Activated T-helper 1 cell treated with anti-CD3 and anti-CD28 coated beads, Interleukin-12 subunit alpha, Interleukin-12 subunit beta, Interleukin-2, Interleukin-4 antibody, amounts not matched to agents 30 ng/mL and 10 ng/mL and 1 ng/mL, durations not matched to agents 14 hours and 24 hours and 36 hours (primary cell): ENCODE measurements at regions not wholly inside any gene's neighbourhood (a gene's known extent, or its start where the extent isn't known, plus 50 kb on each side); places are given as distances from the start of the nearest gene placed in this dataset.

Experiments used
- DNase-seq: peaks from one replicate; pipeline ENCODE4 v3.0.0; 2021; ENCODE audit warnings: low spot score
- H3K27ac Mint-ChIP-seq: one replicate; pipeline ENCODE4 v1.8.0; 2021; ENCODE audit warnings: mild to moderate bottlenecking, mixed read lengths
- H3K27me3 Mint-ChIP-seq: one replicate; pipeline ENCODE4 v1.8.0; 2022; ENCODE audit warnings: mild to moderate bottlenecking, moderate library complexity, mixed read lengths; ENCODE audit not compliant: insufficient read depth
- H3K36me3 Mint-ChIP-seq: one replicate; pipeline ENCODE4 v1.8.0; 2021; ENCODE audit warnings: low read depth, mixed read lengths
- H3K4me1 Mint-ChIP-seq: one replicate; pipeline ENCODE4 v1.8.0; 2021; ENCODE audit warnings: low read depth, mixed read lengths
- H3K4me3 Mint-ChIP-seq: one replicate; pipeline ENCODE4 v1.8.0; 2021; ENCODE audit warnings: mild to moderate bottlenecking, moderate library complexity, mixed read lengths
- H3K9me3 Mint-ChIP-seq: one replicate; pipeline ENCODE4 v1.8.0; 2021; ENCODE audit warnings: mixed read lengths
- intact Hi-C: fragments of 100-400 bp; cut with micrococcal nuclease; formaldehyde crosslinking; loops from one replicate; pipeline ENCODE4 v1.15.1; 2024

- H3K27ac Mint-ChIP-seq = no peak overlapping the region
These were observed 531.3 kb downstream of the NTRK2 start for GRCh38 chr9:85200726-85201404.

DNA sequence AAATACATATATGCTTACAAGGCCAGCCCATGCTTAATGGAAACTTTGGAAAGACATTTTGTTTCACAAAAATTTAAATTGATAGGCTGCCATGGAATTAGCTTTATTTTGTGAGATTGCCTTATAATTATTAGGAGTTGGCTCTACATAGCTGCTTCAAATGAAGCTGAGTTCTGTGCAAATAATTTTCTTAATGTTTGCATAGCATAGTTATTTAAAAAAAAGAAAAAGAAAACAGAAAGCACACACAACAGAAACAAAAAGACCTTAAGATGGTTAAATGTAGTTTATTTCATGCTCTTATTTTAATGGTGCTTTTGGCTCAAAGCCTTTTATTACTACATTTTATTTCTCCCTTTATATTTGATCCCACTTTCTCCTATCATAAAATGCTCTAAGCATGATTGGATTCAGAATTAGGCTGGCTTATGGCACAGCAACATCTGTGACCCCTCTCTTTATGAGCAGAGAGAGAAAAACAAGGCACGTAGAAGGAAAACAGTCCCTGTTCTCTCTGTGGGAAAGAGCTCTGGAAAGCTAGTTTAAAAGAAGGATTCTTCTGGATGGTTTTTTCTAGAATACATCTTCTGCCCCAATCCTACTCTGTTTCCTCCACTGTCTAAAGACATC is 530.5 kb downstream of the NTRK2 start:
- no peak for DNase-seq
- intact Hi-C loops = no loop called here
- no peaks in the 10 kb centered on the region for H3K4me1 Mint-ChIP-seq
- no peak overlapping the region for H3K27ac Mint-ChIP-seq
- no peaks in the 10 kb centered on the region for H3K27me3 Mint-ChIP-seq
- no peaks in the 10 kb centered on the region for H3K36me3 Mint-ChIP-seq
- H3K9me3 Mint-ChIP-seq = peaks cover under 1% of the 10 kb centered on the region
- H3K4me3 Mint-ChIP-seq = no peak overlapping the region

More at GRCh38 chr9:85200726-85201404, 531.3 kb downstream of the NTRK2 start:
- Mint-ChIP-seq H3K9me3 (no peaks in the 10 kb centered on the region), H3K4me1 (no peaks in the 10 kb centered on the region), H3K27me3 (no peaks in the 10 kb centered on the region), H3K4me3 (no peak overlapping the region), H3K36me3 (no peaks in the 10 kb centered on the region)
- intact Hi-C loops = no loop called here
- DNase-seq = no peak

GRCh38 chr9:85192750-85193149 is 523.2 kb downstream of the NTRK2 start:
- Mint-ChIP-seq H3K27ac (no peak overlapping the region), H3K27me3 (peaks cover 1% of the 10 kb centered on the region), H3K9me3 (peaks cover 5% of the 10 kb centered on the region), H3K36me3 (no peaks in the 10 kb centered on the region), H3K4me1 (no peaks in the 10 kb centered on the region), H3K4me3 (no peak overlapping the region)
- intact Hi-C loops = no loop called here
- DNase-seq = no peak

DNA sequence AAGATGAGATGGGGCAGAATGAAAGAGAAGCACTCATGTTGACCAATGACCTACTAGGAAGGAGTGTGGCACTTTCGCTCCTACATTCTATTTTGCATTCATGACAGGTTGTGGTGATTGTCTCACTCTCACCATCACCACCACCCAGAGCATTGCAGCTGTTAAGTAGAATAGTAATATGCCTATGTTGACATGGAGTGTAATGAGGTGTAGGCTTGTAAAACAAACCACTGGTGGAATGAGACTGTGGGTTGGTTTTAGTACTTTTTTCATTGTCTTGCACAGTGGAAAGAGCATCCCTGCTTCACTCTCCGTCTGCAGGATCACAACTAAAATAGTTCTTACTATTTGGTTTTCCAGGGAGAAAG is 516.7 kb downstream of the NTRK2 start:
- Mint-ChIP-seq H3K4me3 (no peak overlapping the region), H3K27ac (no peak overlapping the region), H3K27me3 (peaks cover 7% of the 10 kb centered on the region), H3K9me3 (no peaks in the 10 kb centered on the region), H3K36me3 (no peaks in the 10 kb centered on the region), H3K4me1 (no peaks in the 10 kb centered on the region)
- intact Hi-C loops = no loop called here
- DNase-seq = no peak

DNA sequence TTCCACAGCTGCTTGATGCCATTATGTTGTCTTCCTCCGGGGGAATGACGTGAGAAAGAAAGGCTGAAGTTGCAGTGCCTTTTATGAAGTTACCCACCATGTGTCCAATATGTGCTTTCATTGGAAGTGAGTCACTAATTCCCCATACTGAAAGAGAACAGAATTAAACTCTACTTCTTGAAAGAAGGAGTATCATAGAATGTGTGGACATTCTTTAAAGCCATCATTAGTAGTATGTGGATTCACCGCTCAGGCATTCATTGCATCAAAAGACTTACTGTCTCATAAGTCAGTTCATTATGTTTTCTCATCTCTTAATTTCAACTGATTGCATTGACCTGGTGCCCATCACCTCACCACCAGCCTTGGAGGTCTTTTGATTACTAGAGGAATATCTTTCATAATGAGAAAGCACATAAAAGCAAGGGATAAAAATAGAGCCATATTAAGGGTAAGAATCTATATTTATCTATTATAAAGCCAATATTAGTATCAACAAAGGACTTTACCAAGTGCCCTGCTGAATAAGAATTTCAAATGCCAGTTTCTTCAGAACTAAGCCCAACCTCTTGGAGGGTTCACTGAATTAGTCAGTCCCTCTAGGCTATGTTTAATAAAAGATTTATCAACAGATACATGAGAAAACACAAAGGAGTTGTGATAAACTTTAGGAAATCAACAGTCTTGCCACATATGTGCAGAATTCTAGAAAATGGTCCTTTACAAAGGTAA is 516.1 kb downstream of the NTRK2 start:
- H3K27me3 Mint-ChIP-seq = peaks cover 7% of the 10 kb centered on the region
- DNase-seq = no peak

GRCh38 chr9:85182383-85182782 is 512.9 kb downstream of the NTRK2 start:
- H3K9me3 Mint-ChIP-seq = no peaks in the 10 kb centered on the region
- no peaks in the 10 kb centered on the region for H3K36me3 Mint-ChIP-seq
- no peak overlapping the region for H3K4me3 Mint-ChIP-seq
- H3K4me1 Mint-ChIP-seq = no peaks in the 10 kb centered on the region
- no peak for DNase-seq
- peaks cover 5% of the 10 kb centered on the region for H3K27me3 Mint-ChIP-seq
- H3K27ac Mint-ChIP-seq = no peak overlapping the region
- intact Hi-C loops = no loop called here

More for the DNA sequence above, 516.1 kb downstream of the NTRK2 start:
- Mint-ChIP-seq H3K9me3 (no peaks in the 10 kb centered on the region), H3K36me3 (no peaks in the 10 kb centered on the region), H3K27ac (no peak overlapping the region), H3K4me3 (no peak overlapping the region), H3K4me1 (no peaks in the 10 kb centered on the region)
- intact Hi-C loops = no loop called here

GRCh38 chr9:85178474-85178873 is 508.9 kb downstream of the NTRK2 start:
- peaks cover 3% of the 10 kb centered on the region for H3K27me3 Mint-ChIP-seq
- no peak for DNase-seq
- no peak overlapping the region for H3K4me3 Mint-ChIP-seq
- H3K4me1 Mint-ChIP-seq = no peaks in the 10 kb centered on the region
- no peaks in the 10 kb centered on the region for H3K36me3 Mint-ChIP-seq
- no peak overlapping the region for H3K27ac Mint-ChIP-seq
- intact Hi-C loops = no loop called here
- no peaks in the 10 kb centered on the region for H3K9me3 Mint-ChIP-seq

DNA sequence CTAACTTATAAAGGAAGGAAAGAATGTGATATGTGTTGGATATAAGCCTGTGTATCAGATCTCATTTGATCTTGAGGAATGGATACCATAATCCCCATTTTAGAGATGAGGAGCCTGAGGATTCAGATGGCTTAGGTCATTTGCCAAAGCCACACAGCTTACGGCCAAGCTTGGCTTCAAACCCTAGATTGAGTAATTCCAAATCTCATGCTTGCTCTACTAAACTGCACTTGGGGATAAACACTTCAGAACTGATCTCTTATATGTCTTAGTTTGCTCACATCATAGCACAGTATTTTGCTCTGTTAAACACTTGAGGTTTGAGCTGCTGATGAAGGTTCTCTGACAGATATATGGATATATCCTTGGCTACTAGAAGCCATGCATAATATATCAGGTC is 504.4 kb downstream of the NTRK2 start:
- no peak overlapping the region for H3K27ac Mint-ChIP-seq
- DNase-seq = no peak
- intact Hi-C loops = no loop called here
- H3K9me3 Mint-ChIP-seq = no peaks in the 10 kb centered on the region
- no peak overlapping the region for H3K4me3 Mint-ChIP-seq
- H3K4me1 Mint-ChIP-seq = no peaks in the 10 kb centered on the region
- no peaks in the 10 kb centered on the region for H3K36me3 Mint-ChIP-seq
- H3K27me3 Mint-ChIP-seq = peaks cover 3% of the 10 kb centered on the region

- no peaks in the 10 kb centered on the region for H3K9me3 Mint-ChIP-seq
- H3K36me3 Mint-ChIP-seq = no peaks in the 10 kb centered on the region
- no peak overlapping the region for H3K4me3 Mint-ChIP-seq
- H3K27ac Mint-ChIP-seq = no peak overlapping the region
- peaks cover 3% of the 10 kb centered on the region for H3K27me3 Mint-ChIP-seq
- intact Hi-C loops = no loop called here
- no peak for DNase-seq
- no peaks in the 10 kb centered on the region for H3K4me1 Mint-ChIP-seq
These were observed 502.8 kb downstream of the NTRK2 start for GRCh38 chr9:85172001-85172978.

- no peak overlapping the region for H3K27ac Mint-ChIP-seq
- DNase-seq = no peak
- intact Hi-C loops = no loop called here
- H3K4me3 Mint-ChIP-seq = no peak overlapping the region
- H3K36me3 Mint-ChIP-seq = no peaks in the 10 kb centered on the region
- no peaks in the 10 kb centered on the region for H3K9me3 Mint-ChIP-seq
- no peaks in the 10 kb centered on the region for H3K4me1 Mint-ChIP-seq
- H3K27me3 Mint-ChIP-seq = peaks cover 3% of the 10 kb centered on the region
These were observed 501.6 kb downstream of the NTRK2 start for GRCh38 chr9:85171163-85171562.

- Mint-ChIP-seq H3K27ac (no peak overlapping the region), H3K9me3 (no peaks in the 10 kb centered on the region), H3K4me1 (no peaks in the 10 kb centered on the region), H3K36me3 (no peaks in the 10 kb centered on the region), H3K27me3 (no peaks in the 10 kb centered on the region), H3K4me3 (no peak overlapping the region)
- intact Hi-C loops = no loop called here
- DNase-seq = no peak
These were observed 498.9 kb downstream of the NTRK2 start for GRCh38 chr9:85168412-85168811.

DNA sequence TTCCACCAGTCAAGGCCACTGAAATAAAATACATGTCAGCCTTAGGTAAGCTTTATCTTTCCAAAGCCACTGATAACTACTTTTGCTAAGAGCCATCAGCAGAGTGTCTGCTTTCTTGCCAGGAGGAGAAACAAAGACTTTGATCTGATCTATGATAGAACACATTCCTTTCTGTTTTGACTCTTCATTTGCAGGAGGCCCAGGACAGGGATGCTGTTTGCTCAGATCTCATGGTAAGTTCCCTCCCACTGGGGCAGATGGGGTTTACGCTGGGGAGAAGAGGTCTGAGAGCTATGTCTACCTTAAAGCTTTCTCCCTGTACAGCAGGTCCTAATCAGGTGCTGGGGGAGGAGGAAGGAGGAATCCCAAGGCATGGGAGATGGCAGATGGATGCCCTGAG is 497.6 kb downstream of the NTRK2 start:
- Mint-ChIP-seq H3K4me1 (no peaks in the 10 kb centered on the region), H3K27me3 (no peaks in the 10 kb centered on the region), H3K4me3 (no peak overlapping the region), H3K9me3 (no peaks in the 10 kb centered on the region), H3K27ac (no peak overlapping the region), H3K36me3 (no peaks in the 10 kb centered on the region)
- no peak for DNase-seq
- intact Hi-C loops = no loop called here
